ENCODE measurements at regions not wholly inside any gene's neighbourhood (a gene's known extent, or its start where the extent isn't known, plus 50 kb on each side); places are given as distances from the start of the nearest gene placed in this dataset.

- no peaks in the 10 kb centered on the region for H3K79me2 ChIP-seq (ENCODE audit: insufficient read depth, low read length)
- H3K27me3 ChIP-seq (ENCODE audit: insufficient read depth, low read length) = no peaks in the 10 kb centered on the region
- H4K20me1 ChIP-seq (ENCODE audit: insufficient read depth, low read length) = no peaks in the 10 kb centered on the region
- TF ChIP-seq CTCF (IDR thresholded peaks at IDR 0.05; ENCODE audit: low read length) = no peak
- no peak for TF ChIP-seq EZH2 (IDR thresholded peaks at IDR 0.05; ENCODE audit: borderline replicate concordance, low read length)
- H3K4me2 ChIP-seq (ENCODE audit: low read length) = no peak overlapping the region
- no peak overlapping the region for H3K4me3 ChIP-seq (ENCODE audit: low read depth, low read length, poor library complexity, severe bottlenecking)
- no peaks in the 10 kb centered on the region for H3K9me2 ChIP-seq (ENCODE audit: low read depth, low read length)
- no peaks in the 10 kb centered on the region for H3K4me1 ChIP-seq (ENCODE audit: insufficient read depth, low read length, severe bottlenecking)
- H2AFZ ChIP-seq (ENCODE audit: low read length) = no peak overlapping the region
- no peaks in the 10 kb centered on the region for H3F3A ChIP-seq (ENCODE audit: insufficient read depth, low read length)
- no peaks in the 10 kb centered on the region for H3K36me3 ChIP-seq (ENCODE audit: insufficient read depth, low read length)
- no peaks in the 10 kb centered on the region for H3K9me3 ChIP-seq (ENCODE audit: low read length)
- H3K27ac ChIP-seq (ENCODE audit: low read depth, low read length, poor library complexity, severe bottlenecking) = no peak overlapping the region
- H3K9ac ChIP-seq (ENCODE audit: low read length) = no peak overlapping the region
These were observed 139.0 kb upstream of the NTM start for GRCh38 chr11:131231317-131231940.

GRCh38 chr11:131232261-131232660 is 138.2 kb upstream of the NTM start:
- no peaks in the 10 kb centered on the region for H3K9me2 ChIP-seq (ENCODE audit: low read depth, low read length)
- no peak for TF ChIP-seq CTCF (IDR thresholded peaks at IDR 0.05; ENCODE audit: low read length)
- TF ChIP-seq EZH2 (IDR thresholded peaks at IDR 0.05; ENCODE audit: borderline replicate concordance, low read length) = no peak
- no peaks in the 10 kb centered on the region for H3F3A ChIP-seq (ENCODE audit: insufficient read depth, low read length)

GRCh38 chr11:131234221-131234620 is 136.2 kb upstream of the NTM start:
- Histone ChIP-seq H3F3A (ENCODE audit: insufficient read depth, low read length) (no peaks in the 10 kb centered on the region), H3K27me3 (ENCODE audit: insufficient read depth, low read length) (no peaks in the 10 kb centered on the region), H4K20me1 (ENCODE audit: insufficient read depth, low read length) (no peaks in the 10 kb centered on the region), H3K4me1 (ENCODE audit: insufficient read depth, low read length, severe bottlenecking) (no peaks in the 10 kb centered on the region), H3K4me2 (ENCODE audit: low read length) (no peak overlapping the region), H2AFZ (ENCODE audit: low read length) (no peak overlapping the region), H3K79me2 (ENCODE audit: insufficient read depth, low read length) (no peaks in the 10 kb centered on the region), H3K9ac (ENCODE audit: low read length) (no peak overlapping the region), H3K27ac (ENCODE audit: low read depth, low read length, poor library complexity, severe bottlenecking) (no peak overlapping the region), H3K9me3 (ENCODE audit: low read length) (no peaks in the 10 kb centered on the region), H3K36me3 (ENCODE audit: insufficient read depth, low read length) (no peaks in the 10 kb centered on the region), H3K4me3 (ENCODE audit: low read depth, low read length, poor library complexity, severe bottlenecking) (no peak overlapping the region), H3K9me2 (ENCODE audit: low read depth, low read length) (no peaks in the 10 kb centered on the region)
- TF ChIP-seq CTCF (IDR thresholded peaks at IDR 0.05; ENCODE audit: low read length) (no peak), EZH2 (IDR thresholded peaks at IDR 0.05; ENCODE audit: borderline replicate concordance, low read length) (no peak)

More at GRCh38 chr11:131232261-131232660, 138.2 kb upstream of the NTM start:
- Histone ChIP-seq H3K4me1 (ENCODE audit: insufficient read depth, low read length, severe bottlenecking) (no peaks in the 10 kb centered on the region), H3K79me2 (ENCODE audit: insufficient read depth, low read length) (no peaks in the 10 kb centered on the region), H3K27me3 (ENCODE audit: insufficient read depth, low read length) (no peaks in the 10 kb centered on the region), H2AFZ (ENCODE audit: low read length) (no peak overlapping the region), H4K20me1 (ENCODE audit: insufficient read depth, low read length) (no peaks in the 10 kb centered on the region), H3K4me3 (ENCODE audit: low read depth, low read length, poor library complexity, severe bottlenecking) (no peak overlapping the region), H3K4me2 (ENCODE audit: low read length) (no peak overlapping the region), H3K9ac (ENCODE audit: low read length) (no peak overlapping the region), H3K36me3 (ENCODE audit: insufficient read depth, low read length) (no peaks in the 10 kb centered on the region), H3K9me3 (ENCODE audit: low read length) (no peaks in the 10 kb centered on the region), H3K27ac (ENCODE audit: low read depth, low read length, poor library complexity, severe bottlenecking) (no peak overlapping the region)

Measured in OCI-LY1 (cell line).